HepG2 (cell line): ENCODE measurements at regions not wholly inside any gene's neighbourhood (a gene's known extent, or its start where the extent isn't known, plus 50 kb on each side); places are given as distances from the start of the nearest gene placed in this dataset.

Experiments
- FOXA3 ChIP-seq: IDR thresholded peaks from 2 replicates; pipeline ENCODE4 v1.6.1; 2016; ENCODE audit warnings: missing genetic modification reagents, missing compliant biosample characterization
- HOXA3 ChIP-seq: sonication (generic); formaldehyde crosslinking; IDR thresholded peaks from 2 replicates; pipeline ENCODE4 v1.5.0; 2020; ENCODE audit warnings: missing genetic modification reagents
- HOXD1 ChIP-seq: sonication (generic); formaldehyde crosslinking; IDR thresholded peaks from 2 replicates; pipeline ENCODE4 v1.5.0; 2020; ENCODE audit warnings: missing genetic modification reagents
- STAT6 ChIP-seq: sonication (generic); formaldehyde crosslinking; IDR thresholded peaks from 2 replicates; pipeline ENCODE4 v1.4.0; 2020; ENCODE audit warnings: missing genetic modification reagents, mild to moderate bottlenecking, borderline replicate concordance
- XBP1 ChIP-seq: sonication (generic); formaldehyde crosslinking; IDR thresholded peaks from 2 replicates; pipeline ENCODE4 v1.5.0; 2020; ENCODE audit warnings: missing genetic modification reagents
- ZNF597 ChIP-seq: sonication (generic); formaldehyde crosslinking; IDR thresholded peaks from 2 replicates; pipeline ENCODE4 v1.5.0; 2020; ENCODE audit warnings: missing genetic modification reagents
- TF ChIP-seq, protein P1 (sequence below), 2 experiments: sonication (generic) in 1 of 2; formaldehyde crosslinking in 1 of 2; IDR thresholded peaks; 2 replicates each; pipeline versions ENCODE4 v1.6.1 to v1.9.0; 2014 to 2022; ENCODE audit warnings: antibody characterized with exemption in 1 of 2, borderline replicate concordance in 1 of 2, inconsistent platforms in 1 of 2, low read depth in 1 of 2, missing genetic modification reagents in 1 of 2

DNA sequence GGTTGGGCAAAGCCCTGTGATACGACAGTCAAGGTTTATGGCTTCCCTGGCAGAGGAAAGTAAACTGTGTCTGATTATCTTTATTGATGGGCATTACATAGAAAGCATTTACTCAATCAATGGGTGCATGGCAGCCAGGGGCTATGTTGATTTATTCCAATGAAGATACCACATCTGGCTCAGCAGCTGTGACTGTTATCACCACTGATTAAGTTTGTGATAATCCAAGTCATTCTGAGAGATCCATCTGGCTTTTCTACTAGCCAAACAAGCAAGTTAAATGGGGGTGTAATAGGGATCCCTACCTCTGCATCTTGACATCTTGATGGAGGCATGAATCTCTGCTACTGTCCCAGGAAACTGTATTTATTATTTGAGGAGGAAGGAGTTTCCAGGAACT is 86.7 kb downstream of the KLF6 start (continued):
- TF ChIP-seq, protein P1, sequence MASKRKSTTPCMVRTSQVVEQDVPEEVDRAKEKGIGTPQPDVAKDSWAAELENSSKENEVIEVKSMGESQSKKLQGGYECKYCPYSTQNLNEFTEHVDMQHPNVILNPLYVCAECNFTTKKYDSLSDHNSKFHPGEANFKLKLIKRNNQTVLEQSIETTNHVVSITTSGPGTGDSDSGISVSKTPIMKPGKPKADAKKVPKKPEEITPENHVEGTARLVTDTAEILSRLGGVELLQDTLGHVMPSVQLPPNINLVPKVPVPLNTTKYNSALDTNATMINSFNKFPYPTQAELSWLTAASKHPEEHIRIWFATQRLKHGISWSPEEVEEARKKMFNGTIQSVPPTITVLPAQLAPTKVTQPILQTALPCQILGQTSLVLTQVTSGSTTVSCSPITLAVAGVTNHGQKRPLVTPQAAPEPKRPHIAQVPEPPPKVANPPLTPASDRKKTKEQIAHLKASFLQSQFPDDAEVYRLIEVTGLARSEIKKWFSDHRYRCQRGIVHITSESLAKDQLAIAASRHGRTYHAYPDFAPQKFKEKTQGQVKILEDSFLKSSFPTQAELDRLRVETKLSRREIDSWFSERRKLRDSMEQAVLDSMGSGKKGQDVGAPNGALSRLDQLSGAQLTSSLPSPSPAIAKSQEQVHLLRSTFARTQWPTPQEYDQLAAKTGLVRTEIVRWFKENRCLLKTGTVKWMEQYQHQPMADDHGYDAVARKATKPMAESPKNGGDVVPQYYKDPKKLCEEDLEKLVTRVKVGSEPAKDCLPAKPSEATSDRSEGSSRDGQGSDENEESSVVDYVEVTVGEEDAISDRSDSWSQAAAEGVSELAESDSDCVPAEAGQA (IDR thresholded peaks at IDR 0.05; ENCODE audit: low read depth): no peak
- TF ChIP-seq, protein P1 (CRISPR knock-in tag; IDR thresholded peaks at IDR 0.05; ENCODE audit: borderline replicate concordance): no peak
- TF ChIP-seq STAT6 (CRISPR knock-in tag) (no peak), HOXA3 (no peak), XBP1 (CRISPR knock-in tag) (no peak), ZNF597 (CRISPR knock-in tag) (no peak), HOXD1 (CRISPR knock-in tag) (no peak), FOXA3 (CRISPR knock-in tag) (no peak)
- TF ChIP-seq, all 625 proteins: peak for 0
